GM12878 (cell line): ENCODE measurements at regions not wholly inside any gene's neighbourhood (a gene's known extent, or its start where the extent isn't known, plus 50 kb on each side); places are given as distances from the start of the nearest gene placed in this dataset.

Source experiments
- BMI1 ChIP-seq: fragments of 450-650 bp; IDR thresholded peaks from 2 replicates; pipeline ENCODE4 v1.6.1; 2016; ENCODE audit warnings: mild to moderate bottlenecking, moderate library complexity, borderline replicate concordance
- CEBPB ChIP-seq, 2 experiments: fragments of 150-350 bp in 1 of 2; IDR thresholded peaks; 2 replicates each; pipeline ENCODE4 v1.6.1; 2012 to 2014; ENCODE audit warnings: low read depth in 2 of 2, low read length in 2 of 2, borderline replicate concordance in 1 of 2, inconsistent platforms in 1 of 2
- CHD2 ChIP-seq: IDR thresholded peaks from 2 replicates; pipeline ENCODE4 v1.6.1; 2011; ENCODE audit warnings: low read depth, low read length, improper control_type of control experiment, borderline replicate concordance
- EZH2 ChIP-seq: IDR thresholded peaks from 2 replicates; pipeline ENCODE4 v1.6.1; 2012; ENCODE audit warnings: low read depth, mild to moderate bottlenecking, control low read depth, inconsistent platforms, low read length, borderline replicate concordance; ENCODE audit not compliant: control insufficient read depth
- JUND ChIP-seq: IDR thresholded peaks from 2 replicates; pipeline ENCODE4 v1.6.1; 2012; ENCODE audit warnings: low read depth, mild to moderate bottlenecking, low read length, improper control_type of control experiment, moderate library complexity
- MAX ChIP-seq: IDR thresholded peaks from 2 replicates; pipeline ENCODE4 v1.6.1; 2012; ENCODE audit warnings: low read depth, low read length, improper control_type of control experiment
- MYC ChIP-seq: IDR thresholded peaks from 2 replicates; pipeline ENCODE4 v1.6.1; 2011; ENCODE audit warnings: mild to moderate bottlenecking, low read length, moderate library complexity, inconsistent platforms; ENCODE audit not compliant: insufficient read depth, insufficient replicate concordance, insufficient read length, severe bottlenecking
- POLR2A ChIP-seq: IDR thresholded peaks from 2 replicates; pipeline ENCODE4 v1.6.1; 2011; ENCODE audit warnings: low read depth, mild to moderate bottlenecking, low read length
- SPI1 ChIP-seq: IDR thresholded peaks from 2 replicates; pipeline ENCODE4 v1.6.1; 2011; ENCODE audit warnings: low read depth, mild to moderate bottlenecking, low read length, moderate library complexity, borderline replicate concordance; ENCODE audit not compliant: insufficient read depth
- TF ChIP-seq, protein P1 (sequence below), 3 experiments: IDR thresholded peaks in 2 of 3; conservative IDR thresholded peaks in 1 of 3; 2 replicates each; pipeline ENCODE4 v1.5.1; 2011; ENCODE audit warnings: low read depth in 3 of 3, low read length in 3 of 3, mild to moderate bottlenecking in 3 of 3, control low read depth in 2 of 3, moderate library complexity in 2 of 3, inconsistent platforms in 1 of 3, mixed read lengths in 1 of 3; ENCODE audit not compliant: control insufficient read depth in 2 of 3, insufficient read depth in 1 of 3; ENCODE audit errors: extremely low read depth in 1 of 3
- TF ChIP-seq, protein P2 (sequence below): IDR thresholded peaks from 2 replicates; pipeline ENCODE4 v1.6.1; 2011; ENCODE audit warnings: low read depth, low read length, improper control_type of control experiment, borderline replicate concordance

- no peak for TF ChIP-seq MAX
- TF ChIP-seq, protein P1, sequence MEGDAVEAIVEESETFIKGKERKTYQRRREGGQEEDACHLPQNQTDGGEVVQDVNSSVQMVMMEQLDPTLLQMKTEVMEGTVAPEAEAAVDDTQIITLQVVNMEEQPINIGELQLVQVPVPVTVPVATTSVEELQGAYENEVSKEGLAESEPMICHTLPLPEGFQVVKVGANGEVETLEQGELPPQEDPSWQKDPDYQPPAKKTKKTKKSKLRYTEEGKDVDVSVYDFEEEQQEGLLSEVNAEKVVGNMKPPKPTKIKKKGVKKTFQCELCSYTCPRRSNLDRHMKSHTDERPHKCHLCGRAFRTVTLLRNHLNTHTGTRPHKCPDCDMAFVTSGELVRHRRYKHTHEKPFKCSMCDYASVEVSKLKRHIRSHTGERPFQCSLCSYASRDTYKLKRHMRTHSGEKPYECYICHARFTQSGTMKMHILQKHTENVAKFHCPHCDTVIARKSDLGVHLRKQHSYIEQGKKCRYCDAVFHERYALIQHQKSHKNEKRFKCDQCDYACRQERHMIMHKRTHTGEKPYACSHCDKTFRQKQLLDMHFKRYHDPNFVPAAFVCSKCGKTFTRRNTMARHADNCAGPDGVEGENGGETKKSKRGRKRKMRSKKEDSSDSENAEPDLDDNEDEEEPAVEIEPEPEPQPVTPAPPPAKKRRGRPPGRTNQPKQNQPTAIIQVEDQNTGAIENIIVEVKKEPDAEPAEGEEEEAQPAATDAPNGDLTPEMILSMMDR (IDR thresholded peaks at IDR 0.05 in 2 of 3, conservative IDR thresholded peaks at IDR 0.05 in 1 of 3; ENCODE audit: control insufficient read depth in 2 of 3, extremely low read depth in 1 of 3, insufficient read depth in 1 of 3, low read depth in 3 of 3, low read length in 3 of 3) = no peak
- no peak for TF ChIP-seq SPI1
- no peak for TF ChIP-seq POLR2A
- TF ChIP-seq, protein P2, sequence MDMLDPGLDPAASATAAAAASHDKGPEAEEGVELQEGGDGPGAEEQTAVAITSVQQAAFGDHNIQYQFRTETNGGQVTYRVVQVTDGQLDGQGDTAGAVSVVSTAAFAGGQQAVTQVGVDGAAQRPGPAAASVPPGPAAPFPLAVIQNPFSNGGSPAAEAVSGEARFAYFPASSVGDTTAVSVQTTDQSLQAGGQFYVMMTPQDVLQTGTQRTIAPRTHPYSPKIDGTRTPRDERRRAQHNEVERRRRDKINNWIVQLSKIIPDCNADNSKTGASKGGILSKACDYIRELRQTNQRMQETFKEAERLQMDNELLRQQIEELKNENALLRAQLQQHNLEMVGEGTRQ = no peak
- TF ChIP-seq JUND = no peak
- TF ChIP-seq EZH2 = no peak
- TF ChIP-seq CHD2 = no peak
- no peak for TF ChIP-seq BMI1
- no peak for TF ChIP-seq CEBPB (IDR thresholded peaks at IDR 0.05; ENCODE audit: borderline replicate concordance in 1 of 2, low read depth in 2 of 2, low read length in 2 of 2)
- no peak for TF ChIP-seq MYC
Measured at GRCh38 chr5:57010786-57011185, 58.9 kb upstream of the MIER3 start.
